HEK293 (cell line): ENCODE measurements at regions not wholly inside any gene's neighbourhood (a gene's known extent, or its start where the extent isn't known, plus 50 kb on each side); places are given as distances from the start of the nearest gene placed in this dataset.

Experiments
- CTCF ChIA-PET: fragments of 350-600 bp; formaldehyde crosslinking; extraction: SDS; loops from one replicate; lab custom pipeline; 2021; ENCODE audit warnings: antibody characterized with exemption; lab: Yijun Ruan, JAX
- POLR2A ChIA-PET: fragments of 300-600 bp; formaldehyde crosslinking; extraction: SDS; loops from one replicate; lab custom pipeline; 2020; ENCODE audit warnings: antibody characterized with exemption, inconsistent platforms; lab: Yijun Ruan, JAX
- H3K27ac ChIP-seq: fragments of 200-500 bp; sonication (Bioruptor generic); 2 replicates; pipeline ENCODE4 v1.5.1; 2014; ENCODE audit warnings: low read depth, low read length, control low read depth, inconsistent platforms; ENCODE audit errors: extremely low read depth
- H3K36me3 ChIP-seq, 2 experiments: fragments of 200-500 bp in 1 of 2; sonication (Bioruptor generic) in 1 of 2; 1 replicate in 1 of 2; 2 replicates in 1 of 2; pipeline ENCODE4 v1.5.1; 2014 to 2017; ENCODE audit warnings: inconsistent platforms in 2 of 2, low read length in 2 of 2; ENCODE audit not compliant: control insufficient read depth in 2 of 2, insufficient read depth in 1 of 2
- H3K4me1 ChIP-seq: fragments of 200-500 bp; sonication (Bioruptor generic); 2 replicates; pipeline ENCODE4 v1.5.1; 2014; ENCODE audit warnings: mild to moderate bottlenecking, low read length, inconsistent platforms; ENCODE audit not compliant: control insufficient read depth, insufficient read depth
- H3K4me3 ChIP-seq: 2 replicates; pipeline ENCODE4 v1.5.1; 2011; ENCODE audit warnings: low read depth, mild to moderate bottlenecking, control low read depth, low read length, moderate library complexity
- H3K9me3 ChIP-seq: fragments of 200-500 bp; sonication (Bioruptor generic); 2 replicates; pipeline ENCODE4 v1.5.1; 2014; ENCODE audit warnings: low read depth, low read length, inconsistent platforms; ENCODE audit not compliant: control insufficient read depth, insufficient read depth
- AEBP2 ChIP-seq: fragments of 450-650 bp; formaldehyde crosslinking; IDR thresholded peaks from 2 replicates; pipeline ENCODE4 v1.5.1; 2016; ENCODE audit warnings: missing biosample characterization, missing genetic modification characterization, borderline replicate concordance
- BCL6B ChIP-seq: fragments of 450-650 bp; formaldehyde crosslinking; IDR thresholded peaks from 2 replicates; pipeline ENCODE4 v1.5.1; 2017; ENCODE audit warnings: missing biosample characterization, missing genetic modification characterization
- CTCF ChIP-seq: fragments of 450-650 bp; formaldehyde crosslinking; IDR thresholded peaks from 2 replicates; pipeline ENCODE4 v1.5.1; 2016; ENCODE audit warnings: missing biosample characterization, missing genetic modification characterization
- GFI1B ChIP-seq: fragments of 450-650 bp; formaldehyde crosslinking; IDR thresholded peaks from 2 replicates; pipeline ENCODE4 v1.5.1; 2016; ENCODE audit warnings: missing biosample characterization, missing genetic modification characterization
- KLF7 ChIP-seq: fragments of 450-650 bp; formaldehyde crosslinking; IDR thresholded peaks from 2 replicates; pipeline ENCODE4 v1.5.1; 2016; ENCODE audit warnings: missing biosample characterization, missing genetic modification characterization, borderline replicate concordance
- KLF8 ChIP-seq: fragments of 450-650 bp; formaldehyde crosslinking; IDR thresholded peaks from 2 replicates; pipeline ENCODE4 v1.5.1; 2016; ENCODE audit warnings: missing biosample characterization, missing genetic modification characterization
- OVOL3 ChIP-seq: fragments of 450-650 bp; formaldehyde crosslinking; IDR thresholded peaks from 2 replicates; pipeline ENCODE4 v1.5.1; 2016; ENCODE audit warnings: missing biosample characterization, missing genetic modification characterization
- TRIM28 ChIP-seq: IDR thresholded peaks from 2 replicates; pipeline ENCODE4 v1.6.1; 2011; ENCODE audit warnings: low read length, control low read depth, borderline replicate concordance
- ZBTB10 ChIP-seq: fragments of 450-650 bp; formaldehyde crosslinking; IDR thresholded peaks from 2 replicates; pipeline ENCODE4 v1.5.1; 2016; ENCODE audit warnings: missing biosample characterization, missing genetic modification characterization
- ZBTB11 ChIP-seq: fragments of 450-650 bp; formaldehyde crosslinking; conservative IDR thresholded peaks from 2 replicates; pipeline ENCODE4 v1.5.1; 2016; ENCODE audit warnings: low read depth, missing biosample characterization, missing genetic modification characterization
- ZBTB17 ChIP-seq: fragments of 450-650 bp; formaldehyde crosslinking; IDR thresholded peaks from 2 replicates; pipeline ENCODE4 v1.5.1; 2016; ENCODE audit warnings: missing biosample characterization, missing genetic modification characterization
- ZFP37 ChIP-seq: fragments of 450-650 bp; formaldehyde crosslinking; IDR thresholded peaks from 2 replicates; pipeline ENCODE4 v1.5.1; 2016; ENCODE audit warnings: missing biosample characterization, missing genetic modification characterization
- ZNF175 ChIP-seq: fragments of 450-650 bp; formaldehyde crosslinking; IDR thresholded peaks from 2 replicates; pipeline ENCODE4 v1.5.1; 2016; ENCODE audit warnings: missing biosample characterization, missing genetic modification characterization
- ZNF2 ChIP-seq: fragments of 450-650 bp; formaldehyde crosslinking; IDR thresholded peaks from 2 replicates; pipeline ENCODE4 v1.5.1; 2016; ENCODE audit warnings: missing biosample characterization, missing genetic modification characterization
- ZNF221 ChIP-seq: fragments of 450-650 bp; formaldehyde crosslinking; IDR thresholded peaks from 2 replicates; pipeline ENCODE4 v1.5.1; 2017; ENCODE audit warnings: missing biosample characterization, missing genetic modification characterization, borderline replicate concordance
- ZNF362 ChIP-seq: fragments of 450-650 bp; formaldehyde crosslinking; IDR thresholded peaks from 2 replicates; pipeline ENCODE4 v1.5.1; 2016; ENCODE audit warnings: missing biosample characterization, missing genetic modification characterization
- ZNF449 ChIP-seq: fragments of 450-650 bp; formaldehyde crosslinking; IDR thresholded peaks from 2 replicates; pipeline ENCODE4 v1.5.1; 2017; ENCODE audit warnings: missing biosample characterization, mild to moderate bottlenecking, missing genetic modification characterization, moderate library complexity
- ZNF561 ChIP-seq: fragments of 450-650 bp; IDR thresholded peaks from 2 replicates; pipeline ENCODE4 v1.5.1; 2018; ENCODE audit warnings: missing biosample characterization, missing genetic modification characterization, borderline replicate concordance
- ZNF585B ChIP-seq: fragments of 450-650 bp; formaldehyde crosslinking; IDR thresholded peaks from 2 replicates; pipeline ENCODE4 v1.5.1; 2016; ENCODE audit warnings: missing biosample characterization, missing genetic modification characterization
- ZNF701 ChIP-seq: fragments of 450-650 bp; formaldehyde crosslinking; IDR thresholded peaks from 2 replicates; pipeline ENCODE4 v1.5.1; 2016; ENCODE audit warnings: missing biosample characterization, missing genetic modification characterization
- ZNF776 ChIP-seq: fragments of 450-650 bp; formaldehyde crosslinking; IDR thresholded peaks from 2 replicates; pipeline ENCODE4 v1.5.0; 2017; ENCODE audit warnings: missing biosample characterization, missing genetic modification characterization, borderline replicate concordance
- ZNF791 ChIP-seq: fragments of 450-650 bp; formaldehyde crosslinking; IDR thresholded peaks from 2 replicates; pipeline ENCODE4 v1.5.1; 2016; ENCODE audit warnings: missing biosample characterization, missing genetic modification characterization

- no peak for TF ChIP-seq ZNF776
- no peak for TF ChIP-seq KLF7
- TF ChIP-seq BCL6B (tag by site-specific recombination) = no peak
- TF ChIP-seq ZNF2 (tag by site-specific recombination) = no peak
- TF ChIP-seq, all 188 proteins: peak for 0
Observed at GRCh38 chr3:66101901-66102300, 63.2 kb upstream of the MAGI1 start (continued).

GRCh38 chr3:66099541-66100065 is 60.9 kb upstream of the MAGI1 start:
- ChIA-PET CTCF (interaction anchor here (0.6 kb wide), 1 partner anchor 347 kb away, joined by 4 read pairs; no protein-coding TSS in a partner anchor), POLR2A (no interaction called here)
- Histone ChIP-seq H3K9me3 (no peaks in the 10 kb centered on the region), H3K36me3 (no peaks in the 10 kb centered on the region), H3K27ac (no peak overlapping the region), H3K4me1 (no peaks in the 10 kb centered on the region), H3K4me3 (no peak overlapping the region)
- TF ChIP-seq ZBTB10 (tag by site-specific recombination) (no peak), ZBTB11 (tag by site-specific recombination) (no peak), ZNF791 (no peak), ZNF449 (tag by site-specific recombination) (no peak), ZNF221 (tag by site-specific recombination) (no peak), OVOL3 (no peak), CTCF (tag by site-specific recombination) (no peak), ZNF561 (tag by site-specific recombination) (no peak), ZNF585B (tag by site-specific recombination) (no peak), AEBP2 (tag by site-specific recombination) (no peak), ZNF175 (tag by site-specific recombination) (no peak), GFI1B (tag by site-specific recombination) (no peak), ZNF362 (tag by site-specific recombination) (no peak), ZNF701 (tag by site-specific recombination) (no peak), ZFP37 (tag by site-specific recombination) (no peak), ZBTB17 (tag by site-specific recombination) (no peak), KLF8 (no peak), TRIM28 (no peak)
